ENCODE measurements at regions not wholly inside any gene's neighbourhood (a gene's known extent, or its start where the extent isn't known, plus 50 kb on each side); places are given as distances from the start of the nearest gene placed in this dataset.

DNA sequence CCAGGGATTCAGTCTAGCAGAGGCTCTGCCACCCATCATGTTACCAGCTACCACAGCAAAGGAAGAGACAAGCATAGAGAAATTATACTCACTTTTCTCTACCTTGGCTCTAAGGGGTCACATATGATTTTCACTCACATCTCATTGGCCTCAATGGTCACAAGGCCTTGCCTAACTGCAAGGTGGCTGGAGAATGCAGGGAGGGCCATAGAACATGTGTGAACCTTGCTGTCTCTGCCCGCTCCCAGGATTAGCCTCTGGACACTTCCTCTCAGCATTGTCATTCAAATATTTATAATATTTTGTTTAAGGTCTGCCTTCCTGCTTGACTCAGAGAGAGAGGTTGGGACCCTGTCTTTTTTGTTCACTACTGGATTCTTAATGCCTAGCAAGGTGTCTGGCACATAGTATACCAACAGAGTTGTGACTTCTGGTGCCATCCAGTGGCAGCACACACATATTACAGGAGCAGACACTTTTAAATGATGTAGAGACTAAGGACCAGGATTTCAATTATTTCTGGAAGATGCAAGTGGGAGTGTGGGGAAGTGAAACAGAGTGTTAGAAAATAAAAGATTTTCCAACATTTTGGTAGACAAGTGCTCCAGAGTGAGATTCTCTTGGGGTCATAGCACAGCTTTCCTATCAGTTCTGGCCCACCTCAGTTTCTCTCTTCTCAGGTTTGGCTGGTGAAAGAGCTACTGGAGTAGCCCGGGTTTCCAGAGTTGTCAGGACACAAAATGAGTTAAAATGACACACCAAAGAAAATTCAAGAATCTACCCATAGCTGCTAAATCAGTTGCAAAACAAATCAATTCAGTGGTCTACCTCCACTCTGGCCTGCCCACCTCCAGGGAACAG, 119.0 kb upstream of the RASGRP1 start:
- TF ChIP-seq EP300 (IDR thresholded peaks at IDR 0.05) (no peak), POLR2A (IDR thresholded peaks at IDR 0.05) (no peak), POLR2AphosphoS5 (IDR thresholded peaks at IDR 0.05) (no peak)
- TF ChIP-seq, protein P1, sequence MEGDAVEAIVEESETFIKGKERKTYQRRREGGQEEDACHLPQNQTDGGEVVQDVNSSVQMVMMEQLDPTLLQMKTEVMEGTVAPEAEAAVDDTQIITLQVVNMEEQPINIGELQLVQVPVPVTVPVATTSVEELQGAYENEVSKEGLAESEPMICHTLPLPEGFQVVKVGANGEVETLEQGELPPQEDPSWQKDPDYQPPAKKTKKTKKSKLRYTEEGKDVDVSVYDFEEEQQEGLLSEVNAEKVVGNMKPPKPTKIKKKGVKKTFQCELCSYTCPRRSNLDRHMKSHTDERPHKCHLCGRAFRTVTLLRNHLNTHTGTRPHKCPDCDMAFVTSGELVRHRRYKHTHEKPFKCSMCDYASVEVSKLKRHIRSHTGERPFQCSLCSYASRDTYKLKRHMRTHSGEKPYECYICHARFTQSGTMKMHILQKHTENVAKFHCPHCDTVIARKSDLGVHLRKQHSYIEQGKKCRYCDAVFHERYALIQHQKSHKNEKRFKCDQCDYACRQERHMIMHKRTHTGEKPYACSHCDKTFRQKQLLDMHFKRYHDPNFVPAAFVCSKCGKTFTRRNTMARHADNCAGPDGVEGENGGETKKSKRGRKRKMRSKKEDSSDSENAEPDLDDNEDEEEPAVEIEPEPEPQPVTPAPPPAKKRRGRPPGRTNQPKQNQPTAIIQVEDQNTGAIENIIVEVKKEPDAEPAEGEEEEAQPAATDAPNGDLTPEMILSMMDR (IDR thresholded peaks at IDR 0.05) = peak; percentile 44 to 85 (median 72)
- WGBS, 2 donors = 67 to 91% methylated on average over 2 of the region's 2 CpGs
- ATAC-seq (ENCODE audit: low FRiP score in 2 of 2) (peak; percentile 79 to 85), DNase-seq (peak in 1 of 2 donors; percentile 50)
- Histone ChIP-seq H3K27me3 (no peaks in the 10 kb centered on the region), H3K4me3 (no peak overlapping the region), H3K27ac (no peak overlapping the region), H3K9me3 (no peaks in the 10 kb centered on the region), H3K4me1 (no peaks in the 10 kb centered on the region), H3K36me3 (no peaks in the 10 kb centered on the region)

DNA sequence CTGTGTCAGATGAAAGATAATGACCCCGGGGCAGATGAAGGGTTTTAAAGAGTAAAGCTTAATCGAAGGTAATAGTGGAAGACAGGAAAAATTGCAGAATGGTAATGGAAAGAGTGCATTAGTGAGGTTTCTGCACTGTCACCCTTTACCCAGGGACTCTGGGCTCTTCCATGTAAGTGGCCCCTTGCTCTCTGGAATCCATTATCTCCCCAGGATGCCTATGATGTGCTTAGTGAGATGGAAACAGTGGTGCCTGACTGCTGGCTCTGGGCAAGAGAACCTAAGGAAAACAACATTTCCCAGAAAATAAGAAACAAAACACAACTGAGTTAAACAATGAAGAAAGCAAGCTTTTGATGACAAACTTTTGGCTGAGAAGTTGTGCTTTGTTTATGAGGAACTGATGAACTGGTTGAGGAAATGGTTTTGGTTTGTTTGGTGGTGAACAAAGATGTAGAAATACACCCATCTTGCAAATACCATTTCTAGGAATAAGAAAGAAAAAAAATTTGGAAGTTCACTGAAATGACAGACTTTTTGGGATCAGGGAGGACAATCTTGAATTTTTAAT, 119.9 kb upstream of the RASGRP1 start:
- ATAC-seq (ENCODE audit: low FRiP score in 2 of 2) (no peak), DNase-seq (no peak)
- TF ChIP-seq POLR2A (IDR thresholded peaks at IDR 0.05) (no peak), POLR2AphosphoS5 (IDR thresholded peaks at IDR 0.05) (no peak), EP300 (IDR thresholded peaks at IDR 0.05) (no peak)
- TF ChIP-seq, protein P1 (IDR thresholded peaks at IDR 0.05) = no peak
- Histone ChIP-seq H3K4me1 (no peaks in the 10 kb centered on the region), H3K27ac (no peak overlapping the region), H3K9me3 (no peaks in the 10 kb centered on the region), H3K27me3 (no peaks in the 10 kb centered on the region), H3K36me3 (no peaks in the 10 kb centered on the region), H3K4me3 (no peak overlapping the region)
- WGBS, 2 donors = 50 to 66% methylated on average over 2 of the region's 2 CpGs

DNA sequence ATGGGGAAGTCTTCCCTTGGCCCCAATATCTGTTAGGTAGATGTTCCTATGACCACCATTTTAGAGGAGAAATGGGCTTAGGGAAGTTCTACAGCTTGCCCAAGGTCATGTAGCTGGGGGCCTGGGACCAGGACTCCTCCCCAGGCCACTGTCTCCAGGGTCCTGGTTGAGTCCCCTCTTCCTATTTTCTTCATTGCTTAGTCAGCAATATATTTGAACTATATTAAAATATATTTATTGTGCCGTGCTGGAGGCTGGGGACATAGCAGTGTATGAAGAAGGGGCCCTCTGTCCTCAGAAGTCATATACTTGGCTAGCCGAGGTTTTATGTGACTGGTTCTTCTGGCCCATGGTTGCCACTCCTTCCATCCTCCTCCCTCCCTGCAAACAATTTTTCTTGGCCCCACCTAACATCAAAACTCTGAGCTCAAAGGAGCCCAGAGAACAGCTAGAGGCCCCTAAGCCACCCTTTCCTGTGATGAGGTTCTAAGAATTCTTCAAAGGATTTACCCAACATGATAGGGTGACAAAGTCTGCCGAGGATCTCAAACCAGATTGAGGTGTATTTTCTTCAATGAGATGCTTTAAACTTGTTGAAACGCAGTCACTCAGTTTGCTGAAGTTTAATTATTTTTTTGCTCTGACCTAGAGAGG, 121.2 kb upstream of the RASGRP1 start:
- Histone ChIP-seq H3K9me3 (no peaks in the 10 kb centered on the region), H3K4me3 (no peak overlapping the region), H3K27ac (no peak overlapping the region), H3K36me3 (no peaks in the 10 kb centered on the region), H3K4me1 (no peaks in the 10 kb centered on the region), H3K27me3 (no peaks in the 10 kb centered on the region)
- ATAC-seq (ENCODE audit: low FRiP score in 2 of 2) (no peak), DNase-seq (no peak)
- 79 to 88% methylated on average over 4 of the region's 4 CpGs for WGBS, 2 donors
- TF ChIP-seq, protein P1 (IDR thresholded peaks at IDR 0.05) = no peak
- TF ChIP-seq POLR2A (IDR thresholded peaks at IDR 0.05) (no peak), EP300 (IDR thresholded peaks at IDR 0.05) (no peak), POLR2AphosphoS5 (IDR thresholded peaks at IDR 0.05) (no peak)

DNA sequence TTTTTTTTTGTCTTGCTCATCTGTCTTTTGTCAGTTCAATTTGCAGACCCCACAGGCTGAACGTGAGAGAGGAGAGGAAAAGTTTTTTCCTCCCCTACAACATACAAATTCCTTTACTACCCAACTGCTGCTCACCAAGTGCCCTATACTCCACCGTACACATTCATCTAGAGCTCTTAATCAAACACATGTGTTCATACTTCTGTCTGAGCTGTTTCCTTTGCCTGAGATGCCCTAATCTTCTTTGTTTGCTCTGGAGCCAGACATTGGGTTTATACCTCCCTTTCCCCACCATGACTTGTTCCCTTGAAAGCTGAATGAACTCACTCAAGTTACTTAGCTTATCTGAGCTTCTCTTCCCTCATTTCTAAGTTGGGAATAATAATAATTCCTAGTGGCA, 122.7 kb upstream of the RASGRP1 start:
- Histone ChIP-seq H3K36me3 (no peaks in the 10 kb centered on the region), H3K27me3 (no peaks in the 10 kb centered on the region), H3K9me3 (no peaks in the 10 kb centered on the region), H3K4me1 (no peaks in the 10 kb centered on the region), H3K4me3 (no peak overlapping the region), H3K27ac (no peak overlapping the region)
- 38 to 45% methylated on average over 2 of the region's 2 CpGs for WGBS, 2 donors
- DNase-seq (no peak), ATAC-seq (ENCODE audit: low FRiP score in 2 of 2) (no peak)
- TF ChIP-seq POLR2A (IDR thresholded peaks at IDR 0.05) = no peak
- no peak for TF ChIP-seq EP300 (IDR thresholded peaks at IDR 0.05)
- TF ChIP-seq, protein P1 (IDR thresholded peaks at IDR 0.05) = no peak
- no peak for TF ChIP-seq POLR2AphosphoS5 (IDR thresholded peaks at IDR 0.05)
